HG02943 (cell line): ENCODE measurements at regions not wholly inside any gene's neighbourhood (a gene's known extent, or its start where the extent isn't known, plus 50 kb on each side); places are given as distances from the start of the nearest gene placed in this dataset.

Source experiments
- ATAC-seq: cut with Tn5 transposase; IDR thresholded peaks from one replicate; pipeline ENCODE4 v1.9.1; 2021; ENCODE audit warnings: mild to moderate bottlenecking, low read depth, moderate library complexity; ENCODE audit not compliant: unreplicated experiment

DNA sequence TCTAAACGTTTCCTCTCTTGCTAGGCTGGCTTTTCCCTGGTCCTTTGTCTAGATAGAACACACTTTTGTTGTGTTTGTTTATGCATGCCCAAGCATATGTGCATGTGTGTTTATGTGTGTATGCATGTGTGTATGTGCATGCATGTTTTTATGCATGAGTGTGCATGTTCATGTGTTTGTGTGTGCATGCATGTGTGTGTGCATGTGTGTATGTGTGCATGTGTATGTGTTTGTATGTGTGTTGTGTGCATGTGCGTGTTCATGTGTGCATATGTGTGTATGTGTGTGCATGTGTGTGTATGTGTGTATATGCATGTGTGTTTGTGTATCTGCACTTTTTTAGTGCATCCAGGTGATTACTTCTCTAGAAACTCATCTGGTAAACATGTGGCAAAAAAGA lies 558.0 kb downstream of the GALR1 start:
- ATAC-seq = no peak

DNA sequence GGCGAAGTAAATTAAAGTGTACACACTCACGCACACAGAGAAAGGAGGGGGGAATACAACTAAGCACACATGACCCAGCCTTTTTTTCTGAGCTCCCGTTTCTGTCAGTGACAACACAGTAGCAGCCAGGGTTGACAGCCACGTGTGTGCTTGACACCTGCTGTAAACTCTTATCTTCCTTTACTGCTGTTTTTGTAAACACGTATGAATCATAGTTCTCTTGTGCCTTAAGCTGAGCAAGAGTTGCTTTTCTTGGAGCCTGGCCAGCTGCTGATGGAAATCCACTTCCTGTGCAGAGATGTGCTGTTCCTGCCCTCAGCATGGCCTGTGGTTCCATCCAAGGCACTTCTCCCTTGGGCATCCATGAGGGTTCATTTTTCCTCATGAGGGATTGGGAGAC lies 561.9 kb downstream of the GALR1 start:
- no peak for ATAC-seq

DNA sequence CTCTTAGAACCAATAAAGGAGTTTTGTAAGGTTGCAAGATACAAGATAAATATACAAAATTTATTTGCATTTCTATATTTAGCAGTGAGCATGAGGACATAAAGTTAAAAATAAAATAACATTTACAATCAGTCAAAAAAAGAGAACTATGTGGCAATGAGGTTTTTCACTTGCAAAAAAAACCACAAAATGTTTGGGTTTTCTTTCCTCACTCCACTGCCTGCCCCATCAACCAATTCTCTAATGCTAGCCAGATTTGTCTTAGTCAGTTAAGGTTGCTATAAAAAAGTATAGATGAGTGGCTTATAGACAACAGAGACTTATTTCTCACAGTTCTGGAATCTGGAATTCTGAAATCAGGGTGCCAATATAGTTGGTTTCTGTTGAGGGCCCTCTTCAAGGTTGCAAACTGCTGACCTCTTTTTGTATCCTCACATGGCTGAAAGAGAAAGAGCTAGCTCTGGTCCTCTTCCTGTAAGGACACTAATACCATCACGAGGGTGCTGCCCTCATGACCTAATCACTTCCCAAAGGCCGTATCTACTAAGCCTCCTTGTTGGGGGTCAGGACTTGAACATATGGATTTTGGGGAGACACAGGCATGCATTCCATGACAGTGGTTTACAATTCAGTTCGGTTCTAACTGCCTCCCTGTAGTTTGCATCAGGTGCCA lies 566.2 kb downstream of the GALR1 start:
- no peak for ATAC-seq

DNA sequence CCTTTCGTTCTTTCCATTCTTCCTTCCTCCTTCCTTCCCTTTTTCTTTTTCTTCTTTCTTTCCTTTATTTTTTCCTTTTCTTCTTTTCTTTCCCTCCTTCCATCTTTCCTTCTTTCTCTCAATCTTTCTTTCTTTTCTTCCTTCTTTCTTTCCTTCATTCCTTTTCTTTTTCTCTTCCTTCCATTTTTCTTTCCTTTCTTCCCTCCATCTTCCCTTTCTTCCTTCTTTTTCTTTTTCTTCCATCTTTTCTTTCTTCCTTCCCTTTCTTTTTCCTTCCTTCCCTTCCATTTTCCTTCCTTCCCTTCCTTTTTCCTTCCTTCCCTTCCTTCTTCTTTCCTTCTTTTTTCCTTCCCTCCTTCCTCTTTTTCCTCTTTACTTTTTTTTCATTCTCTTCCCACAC lies 568.7 kb downstream of the GALR1 start:
- no peak for ATAC-seq

DNA sequence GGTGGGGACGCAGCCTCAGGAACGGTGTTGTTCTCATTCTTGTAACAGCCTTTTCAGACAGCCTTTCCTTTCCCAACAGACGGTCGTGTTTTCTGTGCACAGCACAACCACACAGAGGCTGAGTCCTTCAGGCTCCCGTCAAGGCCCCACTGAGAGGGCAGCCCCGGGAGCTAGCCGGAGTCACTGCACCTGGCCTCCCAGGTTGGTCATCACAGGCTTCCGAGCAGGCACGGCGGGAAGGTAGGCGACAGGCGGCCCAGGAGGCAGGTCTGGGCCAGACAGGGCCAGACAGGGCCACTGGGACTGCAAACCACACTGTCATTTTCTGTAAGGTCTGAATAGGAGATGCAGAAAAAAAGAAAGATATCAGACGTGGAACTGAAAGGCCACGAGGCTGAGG lies 570.8 kb downstream of the GALR1 start:
- no peak for ATAC-seq

DNA sequence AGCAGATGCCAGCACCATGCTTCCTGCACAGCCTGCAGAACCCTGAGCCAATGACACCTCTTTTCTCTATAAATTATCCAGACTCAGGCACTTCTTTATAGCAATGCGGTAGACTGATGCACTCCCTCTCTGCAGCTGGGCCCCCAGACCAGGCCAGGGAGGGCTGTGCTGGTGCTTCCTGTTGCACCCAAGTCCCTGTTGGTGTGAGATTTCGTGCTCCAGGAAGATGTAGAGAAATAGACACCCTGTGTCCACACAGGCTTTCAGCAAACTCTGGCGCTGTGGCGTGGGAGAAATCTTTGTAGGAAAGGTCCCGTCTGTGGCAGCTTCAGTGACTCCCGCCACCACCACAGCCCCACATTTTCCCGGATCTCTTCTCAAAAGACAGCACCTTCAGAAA lies 572.2 kb downstream of the GALR1 start:
- no peak for ATAC-seq

DNA sequence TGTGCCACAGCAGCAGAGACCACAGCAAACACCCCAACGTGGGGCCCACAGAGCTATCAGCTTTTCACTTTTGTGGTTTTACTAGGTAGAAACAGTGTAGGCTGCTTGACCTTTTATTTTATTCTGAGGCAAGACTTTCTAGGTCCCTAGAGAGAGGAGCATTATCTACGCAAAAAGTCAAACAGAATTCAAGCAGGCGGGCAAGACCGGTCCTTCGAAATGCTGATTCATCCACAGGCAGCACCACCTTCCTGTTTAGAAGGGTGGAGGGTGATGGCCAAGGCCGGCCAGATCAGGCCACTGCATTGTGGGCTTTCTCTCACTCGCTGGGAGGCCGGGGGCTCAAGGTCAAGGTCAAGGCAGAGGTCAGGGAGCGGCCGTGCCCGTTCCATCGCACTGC lies 573.0 kb downstream of the GALR1 start:
- no peak for ATAC-seq

DNA sequence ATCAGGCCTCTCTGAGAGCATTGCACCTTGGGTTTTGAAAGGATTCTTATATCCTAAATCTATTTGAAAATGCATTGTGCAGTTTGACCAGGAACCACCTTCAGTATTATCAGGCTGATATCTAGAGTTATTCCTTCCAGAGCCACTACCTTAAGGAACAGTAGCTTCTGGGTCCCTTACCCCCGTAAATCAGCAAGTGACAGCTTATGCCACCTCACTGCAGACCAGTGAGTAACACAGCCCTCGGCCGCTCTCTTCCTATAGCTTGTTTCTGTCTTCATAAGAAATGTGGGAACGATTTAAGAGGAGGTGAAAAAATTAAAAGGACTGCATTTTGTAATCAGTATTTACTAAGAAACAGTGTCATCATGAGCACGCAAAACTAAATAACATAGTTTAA lies 584.2 kb downstream of the GALR1 start:
- ATAC-seq = no peak

DNA sequence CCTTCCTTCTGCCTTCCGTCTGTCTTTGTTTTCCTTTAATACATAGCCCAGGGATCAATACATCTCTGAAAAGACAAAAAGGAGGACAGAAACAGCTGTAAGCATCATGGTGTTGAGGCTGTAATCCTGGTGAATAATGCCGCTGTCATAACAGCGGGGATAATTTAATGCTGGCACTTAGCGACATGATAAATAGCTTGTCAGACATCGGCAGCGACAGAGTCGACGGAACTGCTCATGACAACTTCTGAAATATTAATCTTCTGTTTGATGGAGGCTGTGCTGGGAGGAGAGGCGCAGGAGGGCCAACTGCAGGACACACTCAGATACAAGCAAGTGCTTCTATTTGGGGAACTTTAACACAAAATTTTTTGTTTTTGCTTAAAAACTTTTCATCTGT lies 602.2 kb downstream of the GALR1 start:
- no peak for ATAC-seq

DNA sequence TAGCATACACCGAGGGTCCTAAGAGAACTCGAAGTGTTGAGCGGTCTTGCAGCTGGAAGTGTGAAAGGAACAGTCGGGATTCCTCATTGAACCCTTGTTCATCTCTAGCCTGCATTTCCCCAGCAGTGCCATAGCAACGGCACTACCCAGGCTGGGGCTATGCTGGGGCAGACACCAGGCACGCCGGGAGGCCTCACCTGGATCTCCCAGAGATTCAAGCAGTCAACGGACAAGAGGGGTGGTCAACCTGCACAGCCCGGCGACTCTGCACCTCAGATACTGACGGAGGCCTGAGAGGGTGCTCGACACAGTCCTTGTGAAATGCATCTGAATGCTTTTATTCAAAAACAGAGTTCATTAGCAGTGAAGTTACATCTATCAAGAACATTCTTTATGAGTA lies 604.2 kb downstream of the GALR1 start:
- no peak for ATAC-seq

DNA sequence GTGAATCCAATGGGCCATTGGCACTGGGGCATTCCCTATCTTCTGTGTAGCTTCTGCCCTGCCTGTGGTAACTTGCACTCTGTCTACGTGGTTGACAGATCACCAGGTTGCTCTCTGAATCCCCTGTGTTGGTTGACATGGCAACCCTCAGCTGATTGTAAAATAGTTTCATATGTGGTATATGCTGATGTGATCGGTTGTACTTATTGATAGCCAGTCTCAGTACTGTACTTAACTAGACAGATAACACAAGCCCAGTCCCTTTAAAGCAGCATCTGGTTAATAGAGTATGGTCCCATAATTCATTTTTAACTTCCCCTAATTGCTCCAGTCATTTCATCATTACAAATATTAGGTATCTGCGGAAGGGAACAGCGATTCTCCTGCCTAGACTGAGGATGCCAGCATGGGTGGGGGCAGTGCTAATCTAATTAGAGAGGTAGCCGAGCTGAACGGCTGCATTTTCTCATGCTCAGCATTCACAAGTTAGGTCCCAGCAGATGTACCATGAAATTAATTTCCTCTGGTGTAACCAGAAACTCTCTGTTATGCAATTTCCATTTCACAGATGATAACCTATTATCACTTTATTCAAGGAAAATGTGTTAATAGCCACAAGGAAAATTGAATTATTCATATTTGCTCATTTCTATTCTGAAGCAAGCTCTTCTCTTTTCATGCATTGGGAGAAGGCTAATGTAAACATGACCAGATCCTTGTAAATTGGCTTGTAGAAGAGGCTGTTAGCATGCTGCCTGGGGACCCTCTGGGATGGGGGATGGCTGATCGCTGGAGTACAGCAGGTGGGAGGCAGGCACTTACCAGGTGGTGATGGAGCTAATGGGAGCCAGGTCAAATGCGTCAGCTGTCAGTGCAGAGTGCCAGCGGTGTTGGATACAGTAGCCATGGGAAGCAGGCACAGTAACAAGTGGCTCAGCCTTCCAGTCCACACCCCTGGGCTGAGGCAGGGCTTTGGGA lies 608.3 kb downstream of the GALR1 start:
- no peak for ATAC-seq

DNA sequence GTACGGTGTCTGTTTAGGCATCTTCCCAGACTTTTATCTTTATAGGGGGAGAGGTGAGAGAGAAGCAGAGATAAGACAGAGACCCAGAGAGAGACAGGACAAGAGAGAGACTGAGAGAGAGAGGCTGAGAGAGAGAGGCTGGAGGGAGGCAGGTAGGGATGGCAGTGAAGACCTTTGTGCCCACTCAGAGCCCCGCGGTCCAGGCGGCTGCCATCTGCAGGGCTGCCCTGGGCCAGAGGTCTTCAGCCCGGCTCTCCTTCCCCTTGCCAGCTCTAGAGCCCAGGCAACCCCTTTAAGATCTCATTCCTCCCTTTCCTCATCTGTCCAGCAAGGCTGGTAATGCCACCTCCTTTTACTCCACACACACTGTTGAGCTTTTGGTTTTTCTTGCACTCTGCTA lies 610.0 kb downstream of the GALR1 start:
- ATAC-seq = no peak

DNA sequence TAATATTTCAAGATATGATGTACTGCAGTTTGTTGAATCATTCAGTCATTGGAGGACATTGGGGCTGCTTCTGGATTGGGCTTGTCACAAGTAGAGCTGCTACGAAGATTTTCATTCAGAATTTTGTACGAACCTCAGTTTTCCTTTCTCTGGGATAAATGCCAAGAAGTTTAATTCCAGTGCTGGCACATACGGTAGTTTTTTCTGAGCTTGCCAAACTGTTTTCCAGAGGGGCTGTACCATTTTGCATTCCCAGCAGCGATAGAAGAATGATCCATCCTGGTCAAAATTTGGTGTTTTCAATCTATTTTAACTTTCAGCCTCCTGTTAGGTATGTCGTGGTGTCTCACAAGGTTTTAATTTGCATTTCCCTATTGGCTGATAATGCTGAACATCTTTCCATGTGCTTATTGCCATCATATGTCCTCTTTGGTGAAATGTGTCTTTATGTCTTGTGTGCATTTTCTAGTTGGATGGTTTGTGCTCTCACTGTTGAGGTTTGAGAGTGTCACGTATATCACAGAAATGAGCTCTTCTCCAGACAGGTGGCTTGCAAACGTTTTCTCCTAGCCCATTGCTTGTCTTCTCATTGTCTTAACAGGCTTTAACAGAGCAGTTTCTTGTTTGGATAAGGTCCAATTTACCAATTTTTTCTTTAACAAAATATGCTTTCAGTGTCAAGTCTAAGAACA lies 612.6 kb downstream of the GALR1 start:
- no peak for ATAC-seq

DNA sequence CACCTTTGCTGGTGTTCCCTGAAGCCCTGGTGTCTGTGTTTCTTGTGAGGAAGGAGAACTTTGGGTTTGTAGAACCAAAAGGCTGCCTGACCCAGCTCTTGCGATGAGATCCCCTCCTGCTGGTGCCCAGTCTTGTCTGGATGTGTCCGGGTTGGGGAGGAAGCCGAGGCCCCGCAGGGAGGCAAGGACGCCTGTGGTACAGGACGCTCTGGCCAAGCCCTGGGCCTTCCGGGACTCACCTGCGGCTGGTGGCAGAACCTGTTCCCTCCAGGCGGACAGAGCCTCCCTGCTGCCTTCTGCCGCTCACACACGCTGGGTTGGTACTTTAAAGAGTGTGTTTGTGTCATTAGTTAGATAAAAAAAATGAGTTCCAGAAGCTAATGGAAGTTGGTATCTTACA lies 616.2 kb downstream of the GALR1 start:
- ATAC-seq = no peak

DNA sequence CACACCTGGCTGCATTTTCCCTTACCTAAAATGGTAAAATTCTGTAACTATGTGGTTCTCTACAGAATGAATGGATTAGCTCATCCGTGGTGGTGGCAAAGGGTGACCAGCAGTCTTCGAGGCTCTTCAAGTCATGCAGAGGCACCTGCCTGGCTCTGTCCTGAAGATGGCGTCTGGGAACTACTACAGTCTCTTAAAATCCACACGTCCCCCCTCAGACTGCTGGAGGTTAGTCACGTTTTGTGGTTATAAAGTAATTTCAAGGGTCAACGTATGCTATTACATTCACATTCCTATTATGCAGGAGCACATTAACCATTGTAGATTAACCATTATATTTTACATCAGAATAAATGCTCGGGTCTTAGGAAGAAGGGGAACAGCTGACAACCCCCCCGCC lies 616.7 kb downstream of the GALR1 start:
- ATAC-seq = no peak

DNA sequence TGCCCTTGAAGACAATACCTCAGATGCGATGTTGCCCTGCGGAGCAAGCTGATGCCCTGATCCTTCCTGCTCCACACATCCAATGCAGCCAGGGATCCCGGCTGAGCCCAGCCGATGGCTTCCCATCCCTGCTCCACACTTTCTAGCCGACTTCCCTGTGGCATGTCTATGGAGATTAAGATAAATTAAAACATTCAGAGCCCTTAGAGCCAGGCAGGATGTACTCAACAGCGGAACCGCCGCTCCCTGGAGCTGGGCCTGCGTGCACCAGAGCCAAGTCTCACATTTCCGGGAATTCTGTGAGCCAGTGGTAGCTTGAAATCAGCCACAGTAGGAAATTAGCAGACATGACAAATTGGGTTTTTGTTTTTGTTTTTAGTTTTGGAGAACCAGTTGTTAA lies 620.6 kb downstream of the GALR1 start:
- no peak for ATAC-seq

DNA sequence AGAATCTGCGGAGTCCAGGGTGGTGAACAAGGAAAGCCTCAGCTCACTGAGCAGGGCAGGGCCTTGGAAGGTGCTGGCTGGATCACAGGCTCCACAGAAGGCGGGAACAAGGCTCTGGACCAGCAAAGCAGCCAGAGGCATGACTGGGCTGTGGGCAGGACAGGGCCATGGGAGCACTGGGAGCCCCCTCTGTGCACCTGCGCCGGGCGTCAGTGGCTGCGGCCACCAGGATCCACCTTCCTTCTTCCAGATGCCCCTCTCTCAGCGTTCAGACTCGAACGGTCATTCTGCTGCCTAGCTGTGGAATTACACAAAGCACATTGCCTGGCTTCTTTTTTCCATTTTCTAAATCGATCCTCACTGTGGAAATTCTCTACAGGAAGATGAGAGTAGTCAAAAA lies 621.2 kb downstream of the GALR1 start:
- ATAC-seq = no peak

DNA sequence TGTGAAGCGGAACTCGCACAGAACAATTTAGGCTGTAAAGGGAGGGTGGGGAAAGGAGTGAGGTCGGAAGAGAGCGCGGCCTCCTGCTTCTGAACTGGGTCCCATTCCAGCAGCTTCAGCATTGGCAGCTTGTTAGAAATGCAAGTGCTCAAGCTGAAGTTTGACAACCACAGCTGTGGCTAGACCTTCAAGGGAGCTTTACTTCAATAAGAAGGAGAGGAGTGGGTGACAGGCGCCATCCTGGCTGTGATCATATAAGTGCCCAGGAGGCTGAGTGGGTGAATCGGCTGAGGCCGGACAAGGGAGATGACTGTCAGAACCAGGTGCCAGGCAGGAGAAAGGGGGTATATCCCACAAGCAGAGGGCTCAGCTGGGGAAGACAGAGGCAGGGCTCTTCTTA lies 622.5 kb downstream of the GALR1 start:
- no peak for ATAC-seq

DNA sequence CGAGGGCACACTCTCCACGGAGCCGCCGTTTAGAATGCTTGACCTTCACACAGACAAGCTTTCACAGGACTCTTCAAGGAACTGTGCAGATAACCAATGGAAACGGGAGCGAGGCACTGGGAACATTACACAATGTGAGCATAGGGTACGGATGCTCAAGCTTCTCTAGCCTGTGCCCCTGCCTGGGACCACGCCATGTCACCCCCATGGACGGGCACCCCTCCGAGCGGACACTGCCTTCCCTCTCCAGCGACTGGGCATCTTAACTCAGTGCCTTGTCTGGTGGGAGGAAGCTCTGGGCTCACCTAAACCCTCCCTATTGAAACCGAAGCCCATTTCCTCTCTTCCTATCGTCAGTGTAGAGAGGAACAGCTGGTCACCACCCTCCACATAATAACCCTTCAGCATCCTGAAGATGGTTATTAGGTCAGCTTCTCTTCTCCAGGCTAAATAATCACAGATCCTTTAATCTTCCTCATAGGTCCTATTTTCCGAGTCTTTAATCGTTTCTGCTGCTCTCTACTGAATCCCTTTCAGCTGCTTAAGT lies 626.7 kb downstream of the GALR1 start:
- no peak for ATAC-seq

DNA sequence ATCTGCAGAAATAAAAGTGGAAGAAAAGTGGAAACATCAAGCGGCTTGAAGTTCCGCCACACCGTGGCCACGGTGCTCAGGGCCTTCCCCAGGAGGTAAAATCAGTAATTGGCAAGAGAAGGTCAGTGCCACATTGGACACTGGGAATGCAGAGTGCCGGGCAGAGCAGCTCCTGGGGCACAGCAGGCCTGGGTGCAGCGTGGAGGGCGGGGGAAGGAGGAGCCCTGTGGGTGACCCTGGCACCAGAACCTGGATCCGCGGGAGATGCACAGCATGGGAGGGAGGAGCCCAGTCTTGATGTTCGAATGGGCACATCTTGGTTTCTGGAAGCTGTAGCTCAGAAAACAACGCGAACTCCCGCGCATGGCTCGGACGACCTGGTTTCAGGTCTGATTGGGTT lies 630.2 kb downstream of the GALR1 start:
- no peak for ATAC-seq

DNA sequence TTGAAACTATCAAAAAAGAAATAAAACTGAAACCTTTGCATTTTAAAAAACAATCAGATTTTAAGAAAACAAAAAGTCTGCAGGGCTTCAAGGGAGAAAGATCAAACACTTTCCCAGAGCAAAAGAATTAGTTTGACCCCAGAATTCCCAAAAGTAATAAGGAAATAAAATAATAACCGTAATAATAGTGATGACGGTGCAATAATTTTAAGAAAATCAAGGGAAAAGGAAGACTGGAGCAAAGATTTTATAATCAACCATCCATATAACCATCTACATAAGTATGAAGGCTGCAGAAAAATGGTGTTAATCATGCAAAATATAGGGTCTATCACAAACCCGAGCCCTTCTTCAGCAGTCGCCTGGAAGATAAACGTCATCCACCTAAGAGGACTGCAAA lies 634.8 kb downstream of the GALR1 start:
- no peak for ATAC-seq
